Naive B cell (primary cell): ENCODE measurements at regions not wholly inside any gene's neighbourhood (a gene's known extent, or its start where the extent isn't known, plus 50 kb on each side); places are given as distances from the start of the nearest gene placed in this dataset.

Experiments used
- ATAC-seq, 2 donors: fragments of 150-1000 bp; cut with Tn5 transposase; 2 replicates each; pipeline ENCODE4 v1.10.0; 2021; ENCODE audit warnings: low read depth in 2 of 2, mild to moderate bottlenecking in 2 of 2, moderate library complexity in 2 of 2
- DNase-seq: peaks from one replicate; pipeline ENCODE4 v3.0.0; 2022
- H3K27ac Mint-ChIP-seq, 6 donors: one replicate each; pipeline ENCODE4 v1.8.0; 2020 to 2022; ENCODE audit warnings: mild to moderate bottlenecking in 6 of 6, mixed read lengths in 6 of 6, moderate library complexity in 5 of 6, inconsistent platforms in 2 of 6
- H3K27me3 Mint-ChIP-seq, 3 donors: one replicate each; pipeline ENCODE4 v1.8.0; 2021 to 2022; ENCODE audit warnings: mixed read lengths in 3 of 3, mild to moderate bottlenecking in 1 of 3
- H3K36me3 Mint-ChIP-seq, 2 donors: one replicate each; pipeline ENCODE4 v1.8.0; 2020 to 2022; ENCODE audit warnings: mixed read lengths in 2 of 2, inconsistent platforms in 1 of 2, mild to moderate bottlenecking in 1 of 2
- H3K4me1 Mint-ChIP-seq, 3 donors: one replicate each; pipeline ENCODE4 v1.8.0; 2020 to 2022; ENCODE audit warnings: mixed read lengths in 3 of 3, inconsistent platforms in 1 of 3, mild to moderate bottlenecking in 1 of 3, moderate library complexity in 1 of 3
- H3K4me3 Mint-ChIP-seq, 8 donors: one replicate each; pipeline ENCODE4 v1.8.0; 2020 to 2022; ENCODE audit warnings: mild to moderate bottlenecking in 8 of 8, mixed read lengths in 8 of 8, moderate library complexity in 8 of 8, inconsistent platforms in 2 of 8
- H3K9me3 Mint-ChIP-seq, 7 donors: one replicate each; pipeline ENCODE4 v1.8.0; 2020 to 2022; ENCODE audit warnings: mixed read lengths in 7 of 7, mild to moderate bottlenecking in 5 of 7, inconsistent platforms in 2 of 7, moderate library complexity in 1 of 7

- Mint-ChIP-seq H3K27ac (no peak overlapping the region), H3K9me3 (peaks cover 0 to 4% (median 0%) of the 10 kb centered on the region in 7 donors), H3K4me1 (no peaks in the 10 kb centered on the region), H3K27me3 (no peaks in the 10 kb centered on the region), H3K36me3 (no peaks in the 10 kb centered on the region), H3K4me3 (no peak overlapping the region)
- no peak for ATAC-seq
- DNase-seq: no peak
Measured at GRCh38 chr5:162377895-162378294, 310.3 kb downstream of the GABRG2 start.

- Mint-ChIP-seq H3K4me1 (no peaks in the 10 kb centered on the region), H3K36me3 (no peaks in the 10 kb centered on the region), H3K27ac (no peak overlapping the region)
Measured at GRCh38 chr5:162382839-162383238, 315.3 kb downstream of the GABRG2 start.

DNA sequence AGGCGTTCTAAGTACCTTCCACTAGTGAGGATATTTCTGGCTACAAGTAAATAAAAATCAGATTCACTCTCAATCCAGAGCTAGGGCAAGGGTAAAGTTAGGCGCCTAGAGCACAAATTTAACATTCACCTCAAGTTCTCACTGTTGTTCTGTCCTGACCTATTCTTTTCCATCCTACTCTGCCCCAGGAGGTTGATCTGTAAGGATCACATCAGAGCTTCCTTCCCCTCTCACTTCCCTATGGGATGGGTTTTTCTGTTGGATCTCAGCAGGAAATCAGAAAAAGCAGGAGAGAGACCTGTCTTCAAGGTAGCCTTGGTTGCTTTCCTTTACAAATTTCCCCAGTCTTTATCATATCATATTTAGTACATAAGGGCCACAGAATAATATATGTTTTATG lies 316.7 kb downstream of the GABRG2 start:
- DNase-seq (no peak), ATAC-seq (no peak)
- Mint-ChIP-seq H3K4me1 (no peaks in the 10 kb centered on the region), H3K27me3 (no peaks in the 10 kb centered on the region), H3K27ac (no peak overlapping the region), H3K36me3 (no peaks in the 10 kb centered on the region), H3K4me3 (no peak overlapping the region), H3K9me3 (peaks cover 0 to 10% (median 5%) of the 10 kb centered on the region in 7 donors)

More at GRCh38 chr5:162382839-162383238, 315.3 kb downstream of the GABRG2 start:
- no peak for ATAC-seq
- Mint-ChIP-seq H3K9me3 (peaks cover 0 to 9% (median 2%) of the 10 kb centered on the region in 7 donors), H3K4me3 (no peak overlapping the region), H3K27me3 (no peaks in the 10 kb centered on the region)
- no peak for DNase-seq

- ATAC-seq: no peak
- no peaks in the 10 kb centered on the region for H3K4me1 Mint-ChIP-seq
- H3K27ac Mint-ChIP-seq: no peak overlapping the region
- no peaks in the 10 kb centered on the region for H3K36me3 Mint-ChIP-seq
- DNase-seq: no peak
- peaks cover 6 to 27% (median 15%) of the 10 kb centered on the region in 7 donors for H3K9me3 Mint-ChIP-seq
- H3K27me3 Mint-ChIP-seq: no peaks in the 10 kb centered on the region
- H3K4me3 Mint-ChIP-seq: no peak overlapping the region
Measured at GRCh38 chr5:162391833-162392232, 324.3 kb downstream of the GABRG2 start.

DNA sequence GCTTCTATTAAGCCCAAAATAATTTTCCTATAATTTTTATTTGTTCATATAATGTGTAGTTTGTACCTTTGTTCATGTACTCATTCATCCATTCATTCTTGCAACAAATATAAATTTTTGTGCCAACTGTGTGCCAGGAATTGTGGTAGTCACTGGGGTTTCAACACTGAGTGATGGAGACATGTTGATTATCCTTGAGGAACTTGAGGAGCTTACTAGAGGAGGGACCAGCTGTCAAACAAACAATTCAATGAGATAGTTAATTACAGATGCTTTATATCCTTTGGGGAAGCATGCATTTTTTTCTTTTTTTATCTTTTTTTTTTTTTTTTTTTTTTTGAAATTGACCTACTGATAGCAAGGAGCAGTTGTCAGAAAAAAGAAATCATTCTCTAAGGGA lies 324.8 kb downstream of the GABRG2 start:
- peaks cover 6 to 30% (median 15%) of the 10 kb centered on the region in 7 donors for H3K9me3 Mint-ChIP-seq
- ATAC-seq (no peak), DNase-seq (no peak)
- H3K4me1 Mint-ChIP-seq: no peaks in the 10 kb centered on the region
- H3K27me3 Mint-ChIP-seq: no peaks in the 10 kb centered on the region
- no peaks in the 10 kb centered on the region for H3K36me3 Mint-ChIP-seq
- H3K4me3 Mint-ChIP-seq: no peak overlapping the region
- no peak overlapping the region for H3K27ac Mint-ChIP-seq

DNA sequence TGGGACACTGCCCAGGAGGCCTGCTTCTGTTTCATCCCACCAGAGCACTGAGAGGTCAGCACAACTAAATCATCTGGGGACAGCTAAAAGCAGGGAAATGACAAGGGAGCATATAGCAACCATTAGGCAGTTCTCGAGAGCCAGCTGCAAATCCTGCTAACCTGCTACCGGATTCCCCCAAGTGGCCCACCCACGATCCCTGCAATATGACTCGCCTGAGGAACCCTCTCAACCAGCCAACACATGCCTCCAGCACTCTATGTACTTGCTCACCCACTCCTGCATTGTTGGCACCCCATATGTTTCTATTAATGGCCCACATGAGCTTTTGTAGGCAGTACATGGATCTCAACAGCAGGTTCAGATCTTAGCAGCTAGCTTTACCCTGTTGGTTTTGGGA lies 326.0 kb downstream of the GABRG2 start:
- Mint-ChIP-seq H3K4me3 (no peak overlapping the region), H3K9me3 (peaks cover 6 to 30% (median 14%) of the 10 kb centered on the region in 7 donors), H3K27ac (no peak overlapping the region), H3K36me3 (no peaks in the 10 kb centered on the region), H3K4me1 (no peaks in the 10 kb centered on the region), H3K27me3 (no peaks in the 10 kb centered on the region)
- DNase-seq: no peak
- ATAC-seq: no peak

- Mint-ChIP-seq H3K27ac (no peak overlapping the region), H3K4me1 (no peaks in the 10 kb centered on the region), H3K4me3 (no peak overlapping the region), H3K27me3 (no peaks in the 10 kb centered on the region), H3K9me3 (peaks cover 0 to 5% (median 2%) of the 10 kb centered on the region in 7 donors), H3K36me3 (no peaks in the 10 kb centered on the region)
- ATAC-seq (no peak), DNase-seq (no peak)
Measured at GRCh38 chr5:162407614-162408013, 340.0 kb downstream of the GABRG2 start.

GRCh38 chr5:162410365-162410764 lies 342.8 kb downstream of the GABRG2 start:
- ATAC-seq: no peak

DNA sequence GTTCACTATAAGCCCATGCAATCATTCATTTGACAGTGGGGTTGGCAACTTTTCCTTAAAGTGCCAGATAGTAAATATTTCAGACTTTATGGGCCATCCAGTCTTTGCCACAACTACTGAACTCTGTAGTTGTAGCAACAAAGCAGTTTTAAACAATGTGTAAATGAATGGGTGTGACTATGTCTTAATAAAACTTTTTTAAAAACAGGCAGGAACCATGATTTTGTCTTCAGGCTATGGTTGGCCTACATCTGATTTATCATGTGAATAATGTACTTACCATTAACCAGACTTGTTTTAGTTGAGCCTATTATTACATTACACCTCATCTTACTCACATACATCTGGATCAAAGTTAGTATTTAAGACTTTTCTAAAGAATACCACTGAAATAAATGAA lies 361.6 kb downstream of the GABRG2 start:
- H3K27me3 Mint-ChIP-seq: no peaks in the 10 kb centered on the region
- no peaks in the 10 kb centered on the region for H3K4me1 Mint-ChIP-seq
- DNase-seq (no peak), ATAC-seq (no peak)
- no peak overlapping the region for H3K27ac Mint-ChIP-seq
- H3K9me3 Mint-ChIP-seq: peaks cover 0 to 5% (median 0%) of the 10 kb centered on the region in 7 donors
- H3K4me3 Mint-ChIP-seq: no peak overlapping the region
- no peaks in the 10 kb centered on the region for H3K36me3 Mint-ChIP-seq

More at GRCh38 chr5:162410365-162410764, 342.8 kb downstream of the GABRG2 start:
- no peak overlapping the region for H3K4me3 Mint-ChIP-seq
- no peaks in the 10 kb centered on the region for H3K27me3 Mint-ChIP-seq
- H3K4me1 Mint-ChIP-seq: no peaks in the 10 kb centered on the region
- no peaks in the 10 kb centered on the region for H3K36me3 Mint-ChIP-seq
- DNase-seq: no peak
- H3K9me3 Mint-ChIP-seq: peaks cover 0 to 6% (median 0%) of the 10 kb centered on the region in 7 donors
- no peak overlapping the region for H3K27ac Mint-ChIP-seq

DNA sequence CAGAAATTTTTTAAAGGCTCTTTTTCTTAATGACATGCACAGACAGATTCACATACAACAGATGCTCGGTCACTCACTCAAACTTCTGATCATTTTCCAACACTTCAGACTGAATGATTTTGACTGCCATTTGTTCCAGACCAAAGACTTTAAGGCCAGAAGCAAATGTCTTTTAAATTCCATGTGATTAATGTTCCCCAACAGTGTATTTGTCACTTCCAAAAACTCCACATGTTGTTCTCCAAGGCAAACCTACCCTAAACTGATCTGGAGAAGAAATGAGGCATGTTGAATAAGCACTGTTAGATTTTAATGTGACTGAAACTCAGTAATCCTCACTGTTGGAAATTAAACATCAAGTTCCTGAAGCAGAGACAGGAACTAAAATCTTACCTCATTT lies 366.7 kb downstream of the GABRG2 start:
- Mint-ChIP-seq H3K36me3 (no peaks in the 10 kb centered on the region), H3K4me1 (no peaks in the 10 kb centered on the region), H3K27me3 (no peaks in the 10 kb centered on the region), H3K9me3 (peaks cover 0 to 4% (median 0%) of the 10 kb centered on the region in 7 donors), H3K27ac (no peak overlapping the region), H3K4me3 (no peak overlapping the region)
- ATAC-seq (no peak), DNase-seq (no peak)

DNA sequence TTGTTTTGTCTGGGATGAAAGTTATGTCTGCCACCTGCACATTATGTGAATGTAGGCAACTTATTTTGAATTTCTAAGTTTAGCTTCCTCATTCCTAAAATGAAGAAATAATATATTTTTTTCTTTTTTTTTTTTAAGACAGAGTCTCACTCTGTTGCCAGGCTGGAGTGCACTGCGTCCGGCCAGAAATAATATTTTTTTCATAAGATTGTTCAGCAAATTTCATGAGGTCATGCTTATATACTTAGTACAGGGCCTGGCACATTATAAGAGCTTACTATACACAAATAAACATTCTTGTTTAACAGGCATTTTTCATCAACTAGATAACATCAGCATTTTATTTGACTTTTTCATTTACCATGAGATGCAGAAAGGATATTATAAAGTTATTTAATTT lies 368.5 kb downstream of the GABRG2 start:
- no peaks in the 10 kb centered on the region for H3K27me3 Mint-ChIP-seq
- no peaks in the 10 kb centered on the region for H3K4me1 Mint-ChIP-seq
- no peak overlapping the region for H3K27ac Mint-ChIP-seq
- H3K36me3 Mint-ChIP-seq: no peaks in the 10 kb centered on the region
- H3K4me3 Mint-ChIP-seq: no peak overlapping the region
- H3K9me3 Mint-ChIP-seq: peaks cover 0 to 5% (median 0%) of the 10 kb centered on the region in 7 donors
- DNase-seq (no peak), ATAC-seq (no peak)

GRCh38 chr5:162444129-162444762 lies 376.7 kb downstream of the GABRG2 start:
- Mint-ChIP-seq H3K9me3 (peaks cover 0 to 8% (median 0%) of the 10 kb centered on the region in 7 donors), H3K4me1 (no peaks in the 10 kb centered on the region), H3K4me3 (no peak overlapping the region), H3K27me3 (no peaks in the 10 kb centered on the region), H3K27ac (no peak overlapping the region), H3K36me3 (no peaks in the 10 kb centered on the region)
- DNase-seq (no peak), ATAC-seq (no peak)

- Mint-ChIP-seq H3K27ac (no peak overlapping the region), H3K4me1 (no peaks in the 10 kb centered on the region), H3K4me3 (no peak overlapping the region), H3K36me3 (no peaks in the 10 kb centered on the region), H3K9me3 (peaks cover 15 to 25% (median 20%) of the 10 kb centered on the region in 7 donors), H3K27me3 (no peaks in the 10 kb centered on the region)
- DNase-seq (no peak), ATAC-seq (no peak)
Measured at GRCh38 chr5:162456086-162456485, 388.5 kb downstream of the GABRG2 start.

GRCh38 chr5:162466011-162466410 lies 398.4 kb downstream of the GABRG2 start:
- no peak overlapping the region for H3K27ac Mint-ChIP-seq
- no peaks in the 10 kb centered on the region for H3K27me3 Mint-ChIP-seq
- ATAC-seq: no peak
- no peaks in the 10 kb centered on the region for H3K4me1 Mint-ChIP-seq
- no peak overlapping the region for H3K4me3 Mint-ChIP-seq
- H3K36me3 Mint-ChIP-seq: no peaks in the 10 kb centered on the region
- no peak for DNase-seq
- H3K9me3 Mint-ChIP-seq: peaks cover 0 to 7% (median 5%) of the 10 kb centered on the region in 7 donors
